Glomerular visceral epithelial cell (primary cell): ENCODE measurements at regions not wholly inside any gene's neighbourhood (a gene's known extent, or its start where the extent isn't known, plus 50 kb on each side); places are given as distances from the start of the nearest gene placed in this dataset.
"Not testable (repeated sequence)": the region's sequence is repeated elsewhere in the genome, so short reads cannot be mapped to it uniquely, and the experiment has no call there.

Experiments
- DNase-seq: peaks from one replicate; pipeline ENCODE4 v3.0.0-alpha.2; 2016; ENCODE audit errors: extremely low spot score

DNA sequence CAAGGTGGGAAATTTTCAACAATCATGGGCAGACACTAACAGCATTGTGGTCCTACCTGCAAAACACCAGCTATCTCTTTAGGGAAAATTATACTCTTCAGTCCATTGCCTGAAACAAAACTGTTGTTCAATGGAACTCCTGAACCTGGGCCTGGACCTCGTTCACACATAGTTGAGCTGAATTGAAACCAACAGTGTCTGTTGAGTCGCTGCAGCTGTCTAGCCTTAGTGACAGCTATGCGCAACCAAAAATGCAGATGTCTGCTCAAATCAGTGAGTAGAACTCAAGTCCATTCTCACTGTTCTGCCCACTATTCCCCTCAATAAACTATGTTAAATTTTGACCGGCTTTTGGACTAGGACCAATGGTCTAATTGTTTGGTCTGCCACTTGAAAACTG, 286.2 kb downstream of the TFAP2A start:
- no peak for DNase-seq

GRCh38 chr6:10122164-10122563, 292.7 kb downstream of the TFAP2A start:
- DNase-seq: no peak

- DNase-seq: no peak
These were observed 301.9 kb downstream of the TFAP2A start for GRCh38 chr6:10112871-10113549.

- no peak for DNase-seq
These were observed 302.9 kb downstream of the TFAP2A start for GRCh38 chr6:10111975-10112374.

DNA sequence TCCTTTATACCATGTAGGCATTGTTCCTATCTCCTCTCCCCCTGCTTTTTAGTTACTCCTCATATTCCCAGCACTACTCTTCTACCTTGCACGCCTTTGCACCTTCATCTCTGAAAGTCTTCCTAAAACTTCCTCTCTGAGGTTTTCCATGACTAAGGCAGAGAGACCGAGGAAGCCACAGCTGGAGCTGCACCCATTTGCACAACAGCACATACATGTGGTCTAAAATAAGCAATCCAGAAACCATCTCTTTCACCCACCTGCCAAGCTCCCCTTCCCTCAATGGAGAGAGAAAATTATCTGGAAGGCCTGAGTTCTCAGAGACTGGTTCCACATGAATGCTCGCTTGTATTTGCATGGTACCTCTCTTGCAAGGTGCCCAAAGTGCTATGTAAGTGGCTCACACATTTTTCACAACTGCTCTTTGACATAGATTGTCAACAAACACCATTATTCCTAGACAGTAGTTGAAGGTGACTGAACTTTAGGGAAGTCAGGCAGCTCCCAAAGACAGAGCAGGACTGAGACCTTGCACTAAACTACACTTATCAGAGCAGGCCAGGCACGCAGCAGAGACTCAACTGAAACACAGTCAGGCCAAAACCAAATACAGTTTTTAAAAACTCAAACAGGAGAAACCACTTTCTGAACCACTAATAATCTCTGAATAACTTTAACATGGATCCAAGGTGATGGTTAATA, 313.2 kb downstream of the TFAP2A start:
- DNase-seq: peak; percentile 84

GRCh38 chr6:10099529-10100140, 315.2 kb downstream of the TFAP2A start:
- DNase-seq: no peak

GRCh38 chr6:10098756-10099528, 315.9 kb downstream of the TFAP2A start:
- DNase-seq: peak; percentile 30

GRCh38 chr6:10093282-10093681, 321.6 kb downstream of the TFAP2A start:
- no peak for DNase-seq

GRCh38 chr6:10084111-10084986, 330.5 kb downstream of the TFAP2A start:
- no peak for DNase-seq

DNA sequence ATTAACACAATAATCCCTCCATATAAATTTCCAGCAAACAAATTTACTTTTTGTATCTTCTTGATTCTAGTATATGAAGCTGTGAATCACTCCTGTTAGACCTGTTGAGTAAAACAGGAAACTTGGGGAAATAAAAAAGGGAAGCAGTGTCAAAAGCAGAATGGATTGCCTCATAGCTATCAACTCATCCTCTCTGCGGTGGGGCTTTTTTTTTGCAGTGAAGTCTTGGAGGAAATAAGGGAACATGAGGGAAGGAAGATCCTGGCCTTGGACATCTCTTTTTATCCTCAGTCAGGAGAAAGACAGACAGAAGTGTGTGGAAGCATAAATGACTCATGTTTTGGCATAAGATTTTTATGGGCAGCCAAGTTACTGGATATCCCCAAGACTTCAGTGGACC, 332.5 kb downstream of the TFAP2A start:
- peak; percentile 30 for DNase-seq

DNA sequence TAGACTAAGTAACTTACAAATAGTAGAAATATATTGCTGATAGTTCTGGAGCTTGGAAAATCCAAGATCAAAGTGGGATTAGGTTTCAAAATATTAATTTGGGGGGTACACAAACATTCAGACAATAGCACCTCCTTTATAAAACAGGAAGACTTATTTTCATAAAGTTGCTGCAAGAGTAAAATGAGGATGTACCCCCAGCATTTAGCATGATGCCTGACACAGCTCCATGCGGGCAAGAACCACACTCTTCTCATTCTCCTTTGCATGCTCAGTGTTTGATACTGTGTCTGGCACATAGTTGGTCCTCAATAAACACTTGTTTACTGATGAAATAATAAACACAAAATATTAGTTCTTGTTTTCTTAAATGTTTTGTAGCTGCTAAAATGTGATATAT, 332.9 kb downstream of the TFAP2A start:
- DNase-seq: no peak

- DNase-seq: no peak
These were observed 333.8 kb downstream of the TFAP2A start for GRCh38 chr6:10081075-10081474.

- DNase-seq: no peak
These were observed 334.3 kb downstream of the TFAP2A start for GRCh38 chr6:10080561-10080960.

GRCh38 chr6:10078581-10078980, 336.3 kb downstream of the TFAP2A start:
- no peak for DNase-seq

GRCh38 chr6:10074726-10075125, 340.1 kb downstream of the TFAP2A start:
- DNase-seq: not testable (repeated sequence)

DNA sequence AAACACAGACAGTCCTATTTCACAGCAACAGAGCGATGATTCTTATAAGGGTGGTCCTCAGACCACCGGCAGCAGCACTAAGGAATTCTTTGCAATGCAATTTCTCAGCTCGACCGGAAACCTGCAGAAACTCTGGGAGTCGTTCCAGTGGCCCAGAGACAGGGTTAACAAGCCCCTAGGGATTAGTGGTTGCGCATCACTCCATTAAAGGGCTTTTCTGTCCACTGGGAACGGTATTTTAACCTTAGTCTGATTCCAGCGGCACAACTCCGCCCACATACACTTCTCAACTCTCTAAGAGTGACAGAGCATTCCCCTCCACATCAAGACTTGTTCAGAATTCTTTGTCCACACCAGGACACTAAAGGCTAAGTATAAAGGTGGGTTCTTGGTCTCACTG, 341.5 kb downstream of the TFAP2A start:
- DNase-seq: no peak

DNA sequence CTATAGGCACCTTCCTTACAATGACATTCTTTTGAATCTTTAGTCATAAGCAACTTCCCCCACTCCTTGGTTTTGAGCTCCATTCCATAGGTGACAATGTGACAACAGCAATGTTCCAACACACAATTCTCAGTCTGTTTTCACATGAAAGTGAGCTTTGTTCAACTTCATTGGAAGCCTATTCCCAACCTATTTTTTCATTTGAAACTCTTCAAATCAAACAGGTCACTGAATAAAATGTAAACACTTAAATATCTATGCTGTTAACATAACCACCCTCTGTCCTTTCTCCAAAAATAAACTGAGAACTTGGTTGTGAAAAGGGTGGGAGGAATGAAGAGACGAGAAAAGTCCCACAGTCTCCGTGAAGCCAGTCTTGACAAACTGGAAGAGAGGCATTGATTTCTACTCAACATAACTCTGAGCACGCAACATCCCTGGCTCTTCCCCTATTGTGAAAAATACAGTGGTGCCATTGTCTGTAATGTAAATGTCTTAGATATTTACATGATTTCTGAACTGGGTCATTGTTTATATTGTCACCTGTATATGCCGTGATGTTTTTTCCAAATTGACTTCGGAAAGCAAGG, 343.1 kb downstream of the TFAP2A start:
- DNase-seq: no peak

DNA sequence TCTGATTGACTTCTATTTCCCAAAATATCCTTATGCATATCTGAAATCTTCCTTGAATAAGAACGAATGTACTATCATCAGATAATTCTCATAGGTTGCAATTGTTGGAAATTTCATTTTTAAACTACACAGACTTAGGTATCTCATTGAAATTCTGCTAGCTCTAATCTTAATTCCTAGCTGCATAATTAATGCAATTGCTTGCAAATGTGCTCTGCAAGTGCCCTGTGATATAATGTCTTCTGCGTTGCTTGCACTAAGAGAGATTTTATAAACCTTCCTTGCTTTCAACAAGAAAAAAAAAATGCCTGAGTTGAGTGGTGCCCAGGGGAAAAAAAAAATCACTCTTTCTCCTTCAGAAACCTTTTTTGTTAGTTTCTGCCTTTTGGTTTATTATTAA, 354.9 kb downstream of the TFAP2A start:
- DNase-seq: no peak

DNA sequence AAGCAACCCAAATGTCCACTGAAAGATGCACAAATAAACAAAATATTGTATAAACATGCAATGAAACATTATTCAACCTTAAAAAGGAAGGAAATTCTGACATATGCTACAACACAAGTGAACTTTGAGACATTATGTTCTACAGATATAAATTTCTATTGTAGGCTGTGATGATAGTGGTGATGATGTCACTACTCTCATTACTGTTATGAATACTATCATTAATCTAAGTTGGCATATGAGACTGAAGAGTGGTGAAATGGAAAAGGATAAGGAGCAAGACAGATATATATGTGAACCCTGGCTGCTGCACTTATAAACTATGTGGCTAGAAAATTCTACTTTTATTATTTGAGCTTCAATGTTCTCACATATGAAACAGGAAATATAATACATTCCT, 360.2 kb downstream of the TFAP2A start:
- no peak for DNase-seq

DNA sequence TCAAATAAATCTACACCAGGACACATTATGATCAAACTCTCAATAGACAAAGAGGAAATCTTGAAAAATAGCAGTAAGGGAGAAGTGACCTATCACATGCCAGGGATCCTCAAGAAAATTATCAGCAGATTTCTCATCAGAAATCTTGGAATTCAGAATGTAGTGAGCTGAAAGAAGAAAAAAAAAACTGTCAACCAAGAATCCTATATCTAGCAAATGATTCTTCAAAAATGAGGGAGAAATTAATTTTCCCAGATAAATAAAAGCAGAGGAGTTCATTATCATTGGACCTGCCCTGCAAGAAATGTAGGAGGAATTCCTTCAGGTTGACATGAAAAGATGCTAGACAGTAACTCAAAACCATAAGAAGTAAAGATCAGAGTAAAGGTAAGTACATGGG, 363.6 kb downstream of the TFAP2A start:
- no peak for DNase-seq
